GM18499 (cell line): ENCODE measurements at regions not wholly inside any gene's neighbourhood (a gene's known extent, or its start where the extent isn't known, plus 50 kb on each side); places are given as distances from the start of the nearest gene placed in this dataset.
"Not testable (repeated sequence)": the region's sequence is repeated elsewhere in the genome, so short reads cannot be mapped to it uniquely, and the experiment has no call there.

Experiments
- ATAC-seq: cut with Tn5 transposase; IDR thresholded peaks from one replicate; pipeline ENCODE4 v1.9.1; 2021; ENCODE audit warnings: moderate number of reproducible peaks; ENCODE audit not compliant: insufficient read depth, unreplicated experiment

GRCh38 chr4:124861761-124862160 is 149.2 kb upstream of the ANKRD50 start:
- ATAC-seq = no peak

- peak; percentile 71 for ATAC-seq
Observed at GRCh38 chr4:124854968-124855367, 142.4 kb upstream of the ANKRD50 start.

GRCh38 chr4:124851741-124852140 is 139.2 kb upstream of the ANKRD50 start:
- ATAC-seq = no peak

GRCh38 chr4:124846306-124846705 is 133.8 kb upstream of the ANKRD50 start:
- no peak for ATAC-seq

GRCh38 chr4:124839786-124840390 is 127.4 kb upstream of the ANKRD50 start:
- ATAC-seq = no peak

- ATAC-seq = no peak
Observed at GRCh38 chr4:124833831-124834505, 121.4 kb upstream of the ANKRD50 start.

GRCh38 chr4:124828382-124828781 is 115.8 kb upstream of the ANKRD50 start:
- no peak for ATAC-seq

GRCh38 chr4:124817531-124817930 is 105.0 kb upstream of the ANKRD50 start:
- no peak for ATAC-seq

GRCh38 chr4:124812203-124812602 is 99.7 kb upstream of the ANKRD50 start:
- not testable (repeated sequence) for ATAC-seq

- ATAC-seq = no peak
Observed at GRCh38 chr4:124810827-124811226, 98.3 kb upstream of the ANKRD50 start.

GRCh38 chr4:124807421-124807820 is 94.9 kb upstream of the ANKRD50 start:
- no peak for ATAC-seq

- ATAC-seq = no peak
Observed at GRCh38 chr4:124806403-124806802, 93.9 kb upstream of the ANKRD50 start.

- peak; percentile 64 for ATAC-seq
Observed at GRCh38 chr4:124804584-124804983, 92.1 kb upstream of the ANKRD50 start.

- ATAC-seq = no peak
Observed at GRCh38 chr4:124804041-124804440, 91.5 kb upstream of the ANKRD50 start.

GRCh38 chr4:124803641-124804040 is 91.1 kb upstream of the ANKRD50 start:
- ATAC-seq = no peak

GRCh38 chr4:124803026-124803425 is 90.5 kb upstream of the ANKRD50 start:
- no peak for ATAC-seq

- no peak for ATAC-seq
Observed at GRCh38 chr4:124797223-124797622, 84.7 kb upstream of the ANKRD50 start.

GRCh38 chr4:124790471-124790870 is 77.9 kb upstream of the ANKRD50 start:
- ATAC-seq = no peak

GRCh38 chr4:124786634-124787033 is 74.1 kb upstream of the ANKRD50 start:
- no peak for ATAC-seq

- no peak for ATAC-seq
Observed at GRCh38 chr4:124785645-124786044, 73.1 kb upstream of the ANKRD50 start.

- no peak for ATAC-seq
Observed at GRCh38 chr4:124783847-124784246, 71.3 kb upstream of the ANKRD50 start.

- no peak for ATAC-seq
Observed at GRCh38 chr4:124777007-124777406, 64.5 kb upstream of the ANKRD50 start.
